ENCODE measurements at regions not wholly inside any gene's neighbourhood (a gene's known extent, or its start where the extent isn't known, plus 50 kb on each side); places are given as distances from the start of the nearest gene placed in this dataset.

DNA sequence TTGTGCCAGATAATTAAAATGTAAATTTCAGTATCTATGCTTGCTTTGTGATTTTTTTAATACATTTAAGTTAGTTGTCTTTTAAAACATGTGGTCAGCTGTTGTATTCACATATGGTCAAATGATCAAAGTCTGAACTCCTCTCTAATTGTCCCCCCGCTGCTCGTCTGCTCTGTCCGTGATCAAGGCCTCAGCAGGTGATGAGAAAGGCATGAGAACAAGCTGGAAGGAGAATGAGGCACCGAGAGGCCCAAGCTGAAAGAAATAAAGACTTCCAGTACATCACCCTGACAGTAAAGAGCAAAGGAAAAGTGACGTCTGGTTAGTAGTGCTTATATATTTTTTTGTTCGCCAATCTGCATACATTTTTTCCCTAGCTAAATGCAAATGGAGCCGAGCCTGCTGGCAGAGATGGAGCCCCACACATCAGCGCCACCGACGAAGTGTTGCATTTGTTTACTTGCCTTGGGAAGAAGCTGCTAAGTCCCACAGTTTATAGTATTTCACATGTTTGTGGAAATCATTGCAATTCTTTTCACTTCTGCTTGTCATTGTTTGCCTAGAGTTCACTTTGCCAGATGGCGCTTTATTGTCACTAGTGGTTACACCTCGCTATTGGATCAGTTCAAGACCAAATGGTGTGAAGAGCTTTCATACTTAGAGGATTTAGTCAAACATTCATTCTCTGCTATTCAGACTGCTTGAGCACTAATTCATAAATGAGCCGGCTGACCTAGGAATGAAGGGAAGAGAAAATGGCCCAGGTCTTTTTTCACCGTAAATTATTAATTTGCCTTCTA is 181.5 kb downstream of the ZIC3 start:
- TF ChIP-seq, protein P1, sequence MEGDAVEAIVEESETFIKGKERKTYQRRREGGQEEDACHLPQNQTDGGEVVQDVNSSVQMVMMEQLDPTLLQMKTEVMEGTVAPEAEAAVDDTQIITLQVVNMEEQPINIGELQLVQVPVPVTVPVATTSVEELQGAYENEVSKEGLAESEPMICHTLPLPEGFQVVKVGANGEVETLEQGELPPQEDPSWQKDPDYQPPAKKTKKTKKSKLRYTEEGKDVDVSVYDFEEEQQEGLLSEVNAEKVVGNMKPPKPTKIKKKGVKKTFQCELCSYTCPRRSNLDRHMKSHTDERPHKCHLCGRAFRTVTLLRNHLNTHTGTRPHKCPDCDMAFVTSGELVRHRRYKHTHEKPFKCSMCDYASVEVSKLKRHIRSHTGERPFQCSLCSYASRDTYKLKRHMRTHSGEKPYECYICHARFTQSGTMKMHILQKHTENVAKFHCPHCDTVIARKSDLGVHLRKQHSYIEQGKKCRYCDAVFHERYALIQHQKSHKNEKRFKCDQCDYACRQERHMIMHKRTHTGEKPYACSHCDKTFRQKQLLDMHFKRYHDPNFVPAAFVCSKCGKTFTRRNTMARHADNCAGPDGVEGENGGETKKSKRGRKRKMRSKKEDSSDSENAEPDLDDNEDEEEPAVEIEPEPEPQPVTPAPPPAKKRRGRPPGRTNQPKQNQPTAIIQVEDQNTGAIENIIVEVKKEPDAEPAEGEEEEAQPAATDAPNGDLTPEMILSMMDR (IDR thresholded peaks at IDR 0.05; ENCODE audit: insufficient read depth, low read depth, low read length) = no peak
- no peak for TF ChIP-seq EZH2 (IDR thresholded peaks at IDR 0.05; ENCODE audit: insufficient read depth, low read length)

Measured in astrocyte (in vitro differentiated cells and primary cell).